Mononuclear cell (primary cell): ENCODE measurements at regions not wholly inside any gene's neighbourhood (a gene's known extent, or its start where the extent isn't known, plus 50 kb on each side); places are given as distances from the start of the nearest gene placed in this dataset.
"Not testable (repeated sequence)": the region's sequence is repeated elsewhere in the genome, so short reads cannot be mapped to it uniquely, and the experiment has no call there.

Source experiments
- H3K27me3 ChIP-seq: 2 replicates; pipeline ENCODE4 v1.6.0; 2011; ENCODE audit warnings: low read length, control low read depth; ENCODE audit not compliant: insufficient read depth
- H3K4me1 ChIP-seq: 2 replicates; pipeline ENCODE4 v1.5.1; 2011; ENCODE audit warnings: mild to moderate bottlenecking, low read length, control low read depth; ENCODE audit not compliant: insufficient read depth
- H3K4me3 ChIP-seq: 2 replicates; pipeline ENCODE4 v1.5.1; 2011; ENCODE audit warnings: mild to moderate bottlenecking, low read length, moderate library complexity
- H3K9me3 ChIP-seq: 2 replicates; pipeline ENCODE4 v1.5.1; 2011; ENCODE audit warnings: low read depth, mild to moderate bottlenecking, control low read depth, low read length

- no peaks in the 10 kb centered on the region for H3K4me1 ChIP-seq
- no peaks in the 10 kb centered on the region for H3K27me3 ChIP-seq
- H3K9me3 ChIP-seq: no peaks in the 10 kb centered on the region
- no peak overlapping the region for H3K4me3 ChIP-seq
Measured at GRCh38 chr6:115873901-115874300, 186.8 kb downstream of the FRK start.

- Histone ChIP-seq H3K27me3 (no peaks in the 10 kb centered on the region), H3K4me3 (no peak overlapping the region), H3K4me1 (no peaks in the 10 kb centered on the region), H3K9me3 (no peaks in the 10 kb centered on the region)
Measured at GRCh38 chr6:115870464-115870863, 190.2 kb downstream of the FRK start.

- H3K4me3 ChIP-seq: no peak overlapping the region
- H3K27me3 ChIP-seq: no peaks in the 10 kb centered on the region
- no peaks in the 10 kb centered on the region for H3K4me1 ChIP-seq
- H3K9me3 ChIP-seq: no peaks in the 10 kb centered on the region
Measured at GRCh38 chr6:115865914-115866313, 194.8 kb downstream of the FRK start.

- Histone ChIP-seq H3K9me3 (no peaks in the 10 kb centered on the region), H3K27me3 (no peaks in the 10 kb centered on the region), H3K4me1 (no peaks in the 10 kb centered on the region), H3K4me3 (no peak overlapping the region)
Measured at GRCh38 chr6:115863211-115863610, 197.5 kb downstream of the FRK start.

GRCh38 chr6:115861658-115862057 is 199.0 kb downstream of the FRK start:
- not testable (repeated sequence) for H3K4me3 ChIP-seq, H3K4me1 ChIP-seq, H3K9me3 ChIP-seq, H3K27me3 ChIP-seq

- H3K27me3 ChIP-seq: not testable (repeated sequence)
Measured at GRCh38 chr6:115859577-115859976, 201.1 kb downstream of the FRK start.

GRCh38 chr6:115854866-115855665 is 205.6 kb downstream of the FRK start:
- H3K9me3 ChIP-seq: no peaks in the 10 kb centered on the region
- no peaks in the 10 kb centered on the region for H3K27me3 ChIP-seq
- H3K4me3 ChIP-seq: no peak overlapping the region
- no peaks in the 10 kb centered on the region for H3K4me1 ChIP-seq

More at GRCh38 chr6:115859577-115859976, 201.1 kb downstream of the FRK start:
- not testable (repeated sequence) for H3K4me3 ChIP-seq, H3K4me1 ChIP-seq, H3K9me3 ChIP-seq

- Histone ChIP-seq H3K9me3 (no peaks in the 10 kb centered on the region), H3K4me1 (no peaks in the 10 kb centered on the region)
Measured at GRCh38 chr6:115847671-115848070, 213.0 kb downstream of the FRK start.

GRCh38 chr6:115843945-115844344 is 216.7 kb downstream of the FRK start:
- no peaks in the 10 kb centered on the region for H3K27me3 ChIP-seq
- H3K9me3 ChIP-seq: no peaks in the 10 kb centered on the region
- H3K4me1 ChIP-seq: no peaks in the 10 kb centered on the region
- no peak overlapping the region for H3K4me3 ChIP-seq

More at GRCh38 chr6:115847671-115848070, 213.0 kb downstream of the FRK start:
- H3K4me3 ChIP-seq: no peak overlapping the region
- H3K27me3 ChIP-seq: no peaks in the 10 kb centered on the region

- H3K27me3 ChIP-seq: no peaks in the 10 kb centered on the region
- H3K4me3 ChIP-seq: no peak overlapping the region
- H3K4me1 ChIP-seq: no peaks in the 10 kb centered on the region
- H3K9me3 ChIP-seq: no peaks in the 10 kb centered on the region
Measured at GRCh38 chr6:115842338-115842737, 218.4 kb downstream of the FRK start.

GRCh38 chr6:115839583-115840181 is 221.0 kb downstream of the FRK start:
- Histone ChIP-seq H3K4me3 (no peak overlapping the region), H3K4me1 (no peaks in the 10 kb centered on the region), H3K27me3 (no peaks in the 10 kb centered on the region), H3K9me3 (no peaks in the 10 kb centered on the region)

- H3K4me1 ChIP-seq: no peaks in the 10 kb centered on the region
- H3K27me3 ChIP-seq: no peaks in the 10 kb centered on the region
- no peaks in the 10 kb centered on the region for H3K9me3 ChIP-seq
- no peak overlapping the region for H3K4me3 ChIP-seq
Measured at GRCh38 chr6:115838763-115839401, 221.8 kb downstream of the FRK start.

- Histone ChIP-seq H3K27me3 (no peaks in the 10 kb centered on the region), H3K9me3 (no peaks in the 10 kb centered on the region), H3K4me1 (no peaks in the 10 kb centered on the region), H3K4me3 (no peak overlapping the region)
Measured at GRCh38 chr6:115838216-115838615, 222.5 kb downstream of the FRK start.

GRCh38 chr6:115836374-115836773 is 224.3 kb downstream of the FRK start:
- H3K4me3 ChIP-seq, H3K4me1 ChIP-seq, H3K9me3 ChIP-seq, H3K27me3 ChIP-seq: not testable (repeated sequence)

GRCh38 chr6:115835314-115835713 is 225.4 kb downstream of the FRK start:
- Histone ChIP-seq H3K4me1 (no peaks in the 10 kb centered on the region), H3K27me3 (no peaks in the 10 kb centered on the region), H3K9me3 (no peaks in the 10 kb centered on the region), H3K4me3 (no peak overlapping the region)
